Small intestine (tissue), 7 donors: ENCODE measurements at regions not wholly inside any gene's neighbourhood (a gene's known extent, or its start where the extent isn't known, plus 50 kb on each side); places are given as distances from the start of the nearest gene placed in this dataset.
"Not testable (repeated sequence)": the region's sequence is repeated elsewhere in the genome, so short reads cannot be mapped to it uniquely, and the experiment has no call there.

Source experiments
- DNase-seq, 2 donors: peaks; one replicate each; pipeline versions ENCODE4 v3.0.0 to v3.0.0-alpha.2; 2013
- FAIRE-seq: peaks from 2 replicates; lab custom pipeline; 2012; peaks lifted over from hg19 to GRCh38; lab: Jason Lieb, UNC
- H3K27ac ChIP-seq, 3 donors: one replicate each; pipeline ENCODE4 v1.5.1; 2013; ENCODE audit warnings: low read length in 2 of 3, mild to moderate bottlenecking in 2 of 3, control low read depth in 1 of 3, inconsistent platforms in 1 of 3, low read depth in 1 of 3, moderate library complexity in 1 of 3
- H3K27me3 ChIP-seq, 3 donors: one replicate each; pipeline ENCODE4 v1.6.1; 2013; ENCODE audit warnings: low read length in 3 of 3, inconsistent platforms in 1 of 3; ENCODE audit not compliant: control insufficient read depth in 3 of 3, insufficient read depth in 3 of 3
- H3K36me3 ChIP-seq, 3 donors: one replicate each; pipeline ENCODE4 v1.6.1; 2013; ENCODE audit warnings: low read length in 3 of 3, inconsistent platforms in 1 of 3, low read depth in 1 of 3, mild to moderate bottlenecking in 1 of 3, moderate library complexity in 1 of 3; ENCODE audit not compliant: control insufficient read depth in 3 of 3, insufficient read depth in 2 of 3
- H3K4me1 ChIP-seq, 3 donors: one replicate each; pipeline ENCODE4 v1.6.1; 2013; ENCODE audit warnings: low read length in 2 of 3, inconsistent platforms in 1 of 3, low read depth in 1 of 3, mild to moderate bottlenecking in 1 of 3, moderate library complexity in 1 of 3; ENCODE audit not compliant: control insufficient read depth in 3 of 3, insufficient read depth in 2 of 3
- H3K4me3 ChIP-seq, 3 donors: one replicate each; pipeline ENCODE4 v1.5.1; 2013; ENCODE audit warnings: low read length in 3 of 3, control low read depth in 1 of 3, inconsistent platforms in 1 of 3, low read depth in 1 of 3, mild to moderate bottlenecking in 1 of 3, moderate library complexity in 1 of 3
- H3K9me3 ChIP-seq, 2 donors: one replicate each; pipeline ENCODE4 v1.6.1; 2013; ENCODE audit warnings: low read depth in 1 of 2, low read length in 1 of 2; ENCODE audit not compliant: control insufficient read depth in 2 of 2, insufficient read depth in 1 of 2
- WGBS, 3 donors: extraction: QIAGEN DNeasy Blood & Tissue Kit; methylation state at CpG; one replicate each; pipeline ENCODE4 v1.1.7; 2013; 5-methylcytosine and 5-hydroxymethylcytosine counted together
- donor health status: healthy with polysubstance abuse.
- donor health status: control.
- donor health status: control.
- donor health status: Bipolar disorder and iron deficiency.
- donor health status: healthy.

GRCh38 chr14:105761842-105762241 is 235.5 kb downstream of the TMEM121 start:
- DNase-seq (no peak), FAIRE-seq (no peak)
- no peaks in the 10 kb centered on the region for H3K27me3 ChIP-seq
- H3K9me3 ChIP-seq: peaks cover 0 to 28% of the 10 kb centered on the region in 2 donors
- H3K36me3 ChIP-seq: no peaks in the 10 kb centered on the region
- no peak overlapping the region for H3K4me3 ChIP-seq
- H3K27ac ChIP-seq: no peak overlapping the region
- no peaks in the 10 kb centered on the region for H3K4me1 ChIP-seq
- WGBS, 3 donors: 65 to 86% (median 70%) methylated on average over 9 of the region's 9 CpGs

- WGBS, 3 donors: 59 to 84% (median 68%) methylated on average over 3 to 6 of the region's 11 CpGs
- not testable (repeated sequence) for DNase-seq, H3K27me3 ChIP-seq, FAIRE-seq, H3K4me1 ChIP-seq, H3K4me3 ChIP-seq, H3K27ac ChIP-seq, H3K36me3 ChIP-seq
- peaks cover 0 to 30% of the 10 kb centered on the region in 2 donors for H3K9me3 ChIP-seq
Measured at GRCh38 chr14:105762262-105762661, 235.9 kb downstream of the TMEM121 start.

- WGBS, 3 donors: 82 to 86% (median 84%) methylated on average over 25 to 29 of the region's 35 CpGs
- not testable (repeated sequence) for FAIRE-seq, H3K27me3 ChIP-seq, DNase-seq, H3K4me1 ChIP-seq, H3K27ac ChIP-seq, H3K4me3 ChIP-seq, H3K36me3 ChIP-seq
- H3K9me3 ChIP-seq: peaks cover 0 to 28% of the 10 kb centered on the region in 2 donors
Measured at GRCh38 chr14:105764254-105764901, 238.0 kb downstream of the TMEM121 start.

GRCh38 chr14:105765072-105765825 is 238.9 kb downstream of the TMEM121 start:
- H3K27ac ChIP-seq, FAIRE-seq, H3K27me3 ChIP-seq, H3K4me1 ChIP-seq, DNase-seq, H3K36me3 ChIP-seq, H3K4me3 ChIP-seq: not testable (repeated sequence)
- 67 to 85% (median 68%) methylated on average over 10 to 16 of the region's 23 CpGs for WGBS, 3 donors
- H3K9me3 ChIP-seq: peaks cover 0 to 28% of the 10 kb centered on the region in 2 donors

- Histone ChIP-seq H3K27me3 (no peaks in the 10 kb centered on the region), H3K9me3 (peaks cover 0 to 24% of the 10 kb centered on the region in 2 donors), H3K4me3 (no peak overlapping the region), H3K36me3 (no peaks in the 10 kb centered on the region), H3K27ac (no peak overlapping the region), H3K4me1 (no peaks in the 10 kb centered on the region)
- 65 to 84% (median 80%) methylated on average over 9 of the region's 9 CpGs for WGBS, 3 donors
- no peak for FAIRE-seq
- no peak for DNase-seq
Measured at GRCh38 chr14:105765893-105766614, 239.7 kb downstream of the TMEM121 start.

- Histone ChIP-seq H3K4me3 (no peak overlapping the region), H3K27me3 (no peaks in the 10 kb centered on the region), H3K4me1 (no peaks in the 10 kb centered on the region), H3K36me3 (no peaks in the 10 kb centered on the region), H3K27ac (no peak overlapping the region), H3K9me3 (peaks cover 0 to 20% of the 10 kb centered on the region in 2 donors)
- DNase-seq (no peak), FAIRE-seq (no peak)
- WGBS, 3 donors: 71 to 85% (median 80%) methylated on average over 7 of the region's 7 CpGs
Measured at GRCh38 chr14:105767315-105767714, 240.9 kb downstream of the TMEM121 start.

- 73 to 87% (median 78%) methylated on average over 7 to 15 of the region's 17 CpGs for WGBS, 3 donors
- H3K27me3 ChIP-seq, FAIRE-seq, H3K4me1 ChIP-seq, DNase-seq, H3K27ac ChIP-seq, H3K4me3 ChIP-seq, H3K36me3 ChIP-seq: not testable (repeated sequence)
- peaks cover 0 to 23% of the 10 kb centered on the region in 2 donors for H3K9me3 ChIP-seq
Measured at GRCh38 chr14:105768039-105768438, 241.7 kb downstream of the TMEM121 start.

- H3K27me3 ChIP-seq, H3K36me3 ChIP-seq, DNase-seq, H3K4me1 ChIP-seq, H3K4me3 ChIP-seq, H3K27ac ChIP-seq, FAIRE-seq: not testable (repeated sequence)
- 86 to 92% (median 90%) methylated on average over 27 to 34 of the region's 35 CpGs for WGBS, 3 donors
- peaks cover 0 to 30% of the 10 kb centered on the region in 2 donors for H3K9me3 ChIP-seq
Measured at GRCh38 chr14:105769061-105769730, 242.8 kb downstream of the TMEM121 start.
